Right renal cortex interstitium (tissue), 3 donors: ENCODE measurements at regions not wholly inside any gene's neighbourhood (a gene's known extent, or its start where the extent isn't known, plus 50 kb on each side); places are given as distances from the start of the nearest gene placed in this dataset.
A peak's percentile ranks its signal among the peaks of the same experiment; 100 is the strongest.

Experiments used
- DNase-seq, 3 donors: peaks; one replicate each; pipeline ENCODE4 v3.0.0-alpha.2; 2013; ENCODE audit warnings: low read depth in 3 of 3, low spot score in 2 of 3

GRCh38 chr2:160630801-160631590 is 137.4 kb upstream of the RBMS1 start:
- DNase-seq: no peak

- DNase-seq: no peak
Measured at GRCh38 chr2:160632084-160632975, 138.7 kb upstream of the RBMS1 start.

- DNase-seq: no peak
Measured at GRCh38 chr2:160634436-160634835, 140.8 kb upstream of the RBMS1 start.

GRCh38 chr2:160635488-160635887 is 141.9 kb upstream of the RBMS1 start:
- DNase-seq: no peak

GRCh38 chr2:160639472-160639871 is 145.9 kb upstream of the RBMS1 start:
- no peak for DNase-seq

GRCh38 chr2:160646684-160647444 is 153.3 kb upstream of the RBMS1 start:
- DNase-seq: no peak

- DNase-seq: no peak
Measured at GRCh38 chr2:160647967-160648685, 154.5 kb upstream of the RBMS1 start.

- no peak for DNase-seq
Measured at GRCh38 chr2:160649698-160650097, 156.1 kb upstream of the RBMS1 start.

- no peak for DNase-seq
Measured at GRCh38 chr2:160650196-160651118, 156.8 kb upstream of the RBMS1 start.

- no peak for DNase-seq
Measured at GRCh38 chr2:160651416-160652200, 158.0 kb upstream of the RBMS1 start.

- no peak for DNase-seq
Measured at GRCh38 chr2:160652236-160652635, 158.6 kb upstream of the RBMS1 start.

- no peak for DNase-seq
Measured at GRCh38 chr2:160657196-160657595, 163.6 kb upstream of the RBMS1 start.

GRCh38 chr2:160658851-160659250 is 165.2 kb upstream of the RBMS1 start:
- DNase-seq: no peak

GRCh38 chr2:160660741-160661140 is 167.1 kb upstream of the RBMS1 start:
- DNase-seq: no peak

- no peak for DNase-seq
Measured at GRCh38 chr2:160664603-160665140, 171.1 kb upstream of the RBMS1 start.

GRCh38 chr2:160666154-160667060 is 172.8 kb upstream of the RBMS1 start:
- DNase-seq: peak; percentile 72 to 82 (median 78)

GRCh38 chr2:160667811-160668210 is 174.2 kb upstream of the RBMS1 start:
- no peak for DNase-seq
